Astrocyte of the spinal cord (primary cell): ENCODE measurements at regions not wholly inside any gene's neighbourhood (a gene's known extent, or its start where the extent isn't known, plus 50 kb on each side); places are given as distances from the start of the nearest gene placed in this dataset.

ENCODE experiments used
- DNase-seq: peaks from one replicate; pipeline ENCODE4 v3.0.0; 2011; ENCODE audit warnings: low read depth, low spot score
- H3K4me3 ChIP-seq: 2 replicates; pipeline ENCODE4 v1.5.1; 2011; ENCODE audit warnings: low read depth, mild to moderate bottlenecking, low read length, moderate library complexity
- in situ Hi-C: cut with HindIII; loops from 2 replicates; pipeline ENCODE4 v1.10.0; 2017; ENCODE audit warnings: low sequenced_read_pairs
- TF ChIP-seq, protein P1 (sequence below): IDR thresholded peaks from 2 replicates; pipeline ENCODE4 v1.5.1; 2012; ENCODE audit warnings: low read depth, mild to moderate bottlenecking, low read length, inconsistent platforms

DNA sequence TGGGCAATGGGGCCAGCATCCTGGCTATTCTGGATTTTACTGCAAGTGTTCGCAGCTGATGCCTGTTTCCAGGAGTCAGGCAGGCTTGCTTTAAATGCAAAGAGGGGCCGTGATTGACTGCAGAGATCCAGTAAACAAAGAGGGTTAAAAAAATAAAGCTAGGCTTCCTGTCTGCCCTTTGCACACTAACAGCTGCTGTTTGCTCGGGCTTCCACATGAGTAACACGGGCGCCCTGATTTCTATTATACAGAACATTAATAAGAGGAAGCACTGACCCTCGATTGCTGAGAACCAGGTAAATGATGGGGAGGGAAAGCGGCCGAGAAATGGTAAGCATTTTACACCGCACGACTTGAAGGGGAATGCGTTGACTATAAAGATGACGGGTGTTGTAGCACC is 254.2 kb upstream of the ZNF507 start:
- no peak for DNase-seq
- H3K4me3 ChIP-seq: no peak overlapping the region
- TF ChIP-seq, protein P1, sequence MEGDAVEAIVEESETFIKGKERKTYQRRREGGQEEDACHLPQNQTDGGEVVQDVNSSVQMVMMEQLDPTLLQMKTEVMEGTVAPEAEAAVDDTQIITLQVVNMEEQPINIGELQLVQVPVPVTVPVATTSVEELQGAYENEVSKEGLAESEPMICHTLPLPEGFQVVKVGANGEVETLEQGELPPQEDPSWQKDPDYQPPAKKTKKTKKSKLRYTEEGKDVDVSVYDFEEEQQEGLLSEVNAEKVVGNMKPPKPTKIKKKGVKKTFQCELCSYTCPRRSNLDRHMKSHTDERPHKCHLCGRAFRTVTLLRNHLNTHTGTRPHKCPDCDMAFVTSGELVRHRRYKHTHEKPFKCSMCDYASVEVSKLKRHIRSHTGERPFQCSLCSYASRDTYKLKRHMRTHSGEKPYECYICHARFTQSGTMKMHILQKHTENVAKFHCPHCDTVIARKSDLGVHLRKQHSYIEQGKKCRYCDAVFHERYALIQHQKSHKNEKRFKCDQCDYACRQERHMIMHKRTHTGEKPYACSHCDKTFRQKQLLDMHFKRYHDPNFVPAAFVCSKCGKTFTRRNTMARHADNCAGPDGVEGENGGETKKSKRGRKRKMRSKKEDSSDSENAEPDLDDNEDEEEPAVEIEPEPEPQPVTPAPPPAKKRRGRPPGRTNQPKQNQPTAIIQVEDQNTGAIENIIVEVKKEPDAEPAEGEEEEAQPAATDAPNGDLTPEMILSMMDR: no peak
- in situ Hi-C loops: no loop called here

GRCh38 chr19:32097011-32097410 is 248.4 kb upstream of the ZNF507 start:
- no peak overlapping the region for H3K4me3 ChIP-seq
- in situ Hi-C loops: no loop called here
- TF ChIP-seq, protein P1: no peak
- DNase-seq: no peak

- no peak overlapping the region for H3K4me3 ChIP-seq
- TF ChIP-seq, protein P1: no peak
- in situ Hi-C loops: no loop called here
- DNase-seq: no peak
Measured at GRCh38 chr19:32097620-32098019, 247.8 kb upstream of the ZNF507 start.

DNA sequence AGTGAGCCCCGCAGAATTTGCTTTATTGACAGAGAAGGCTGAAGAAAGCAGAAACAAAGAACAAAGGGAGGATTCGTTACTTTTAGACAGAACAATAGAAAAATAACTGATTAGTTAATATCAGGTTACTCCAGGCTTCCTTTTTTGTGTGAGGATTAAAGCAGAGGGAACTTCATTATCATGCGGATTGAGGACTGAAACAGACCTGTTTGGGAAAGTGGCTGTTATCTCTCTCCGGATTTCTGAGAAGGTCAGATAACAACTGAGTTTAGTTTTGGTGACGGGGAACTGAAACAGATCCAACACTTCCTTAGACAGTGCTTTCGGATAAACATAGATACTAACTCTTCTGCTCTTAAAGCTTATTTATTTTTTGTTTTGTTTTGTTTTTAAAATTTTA is 246.4 kb upstream of the ZNF507 start:
- TF ChIP-seq, protein P1: no peak
- in situ Hi-C loops: no loop called here
- H3K4me3 ChIP-seq: no peak overlapping the region
- DNase-seq: no peak

- no peak overlapping the region for H3K4me3 ChIP-seq
- in situ Hi-C loops: no loop called here
- DNase-seq: no peak
- TF ChIP-seq, protein P1: no peak
Measured at GRCh38 chr19:32101206-32101605, 244.2 kb upstream of the ZNF507 start.

- in situ Hi-C loops: no loop called here
- no peak overlapping the region for H3K4me3 ChIP-seq
- DNase-seq: no peak
- TF ChIP-seq, protein P1: no peak
Measured at GRCh38 chr19:32103541-32103940, 241.9 kb upstream of the ZNF507 start.
